HEK293T (cell line): ENCODE measurements at regions not wholly inside any gene's neighbourhood (a gene's known extent, or its start where the extent isn't known, plus 50 kb on each side); places are given as distances from the start of the nearest gene placed in this dataset.

Experiments used
- ARNT ChIP-seq: fragments of 450-650 bp; IDR thresholded peaks from 2 replicates; pipeline ENCODE4 v1.6.1; 2017; ENCODE audit warnings: mild to moderate bottlenecking
- CTBP1 ChIP-seq: fragments of 450-650 bp; IDR thresholded peaks from 2 replicates; pipeline ENCODE4 v1.6.1; 2016; ENCODE audit warnings: borderline replicate concordance
- FOXM1 ChIP-seq: fragments of 450-650 bp; IDR thresholded peaks from 2 replicates; pipeline ENCODE4 v1.6.1; 2017; ENCODE audit warnings: mild to moderate bottlenecking, borderline replicate concordance
- SP1 ChIP-seq: fragments of 450-650 bp; IDR thresholded peaks from 2 replicates; pipeline ENCODE4 v1.6.1; 2017
- SUZ12 ChIP-seq: fragments of 450-650 bp; IDR thresholded peaks from 2 replicates; pipeline ENCODE4 v1.6.1; 2016; ENCODE audit warnings: mild to moderate bottlenecking

- TF ChIP-seq SP1 (no peak), FOXM1 (no peak), ARNT (no peak), SUZ12 (no peak), CTBP1 (no peak)
Observed at GRCh38 chr1:118488787-118489186, 303.8 kb upstream of the SPAG17 start.
